ENCODE measurements at regions not wholly inside any gene's neighbourhood (a gene's known extent, or its start where the extent isn't known, plus 50 kb on each side); places are given as distances from the start of the nearest gene placed in this dataset.

GRCh38 chr4:128565054-128565453 is 244.4 kb upstream of the JADE1 start (continued):
- TF ChIP-seq ZNF316 (IDR thresholded peaks at IDR 0.05), result peak; percentile 54
- peak; percentile 58 for TF ChIP-seq MAFK (IDR thresholded peaks at IDR 0.05; ENCODE audit: low read length)

GRCh38 chr4:128564081-128564630 is 245.3 kb upstream of the JADE1 start:
- Histone ChIP-seq H3K4me1 (replicated peaks in 1 of 2; ENCODE audit: control insufficient read depth in 2 of 2, insufficient read depth in 2 of 2, low read length in 2 of 2) (peaks cover 0 to 18% of the 10 kb centered on the region in 2 experiments; a peak in 3 of 5 replicates), H3K4me2 (ENCODE audit: insufficient read depth, low read length) (no peak overlapping the region), H3K27me3 (ENCODE audit: control insufficient read depth in 2 of 2, insufficient read depth in 2 of 2, low read length in 2 of 2) (no peaks in the 10 kb centered on the region), H3K9me3 (replicated peaks; ENCODE audit: control insufficient read depth, insufficient read depth, low read depth, low read length) (no peaks in the 10 kb centered on the region), H2AFZ (ENCODE audit: low read depth, low read length) (no peak overlapping the region), H3K4me3 (no peak overlapping the region), H3K27ac (ENCODE audit: extremely low read depth, low read depth, low read length) (no peak overlapping the region), H3K36me3 (ENCODE audit: control insufficient read depth, insufficient read depth, low read length) (no peaks in the 10 kb centered on the region), H3K9me1 (ENCODE audit: control insufficient read depth, insufficient read depth, low read length) (no peaks in the 10 kb centered on the region), H3K79me2 (ENCODE audit: control insufficient read depth, insufficient read depth, low read length) (no peaks in the 10 kb centered on the region), H4K20me1 (replicated peaks; ENCODE audit: control insufficient read depth, insufficient read depth, low read length) (no peaks in the 10 kb centered on the region), H3K9ac (ENCODE audit: insufficient read depth in 1 of 2, low read depth in 2 of 2, low read length in 2 of 2) (no peak overlapping the region)
- ChIA-PET CTCF (ENCODE audit: low intra/inter-chr PET ratio) (no interaction called here), POLR2A (interaction anchor here (0.6 to 3.3 kb wide), 2 partner anchors 11 to 250 kb away, joined by 3 to 22 read pairs; no protein-coding TSS in a partner anchor)
- in situ Hi-C loops (cut with MboI), result loop anchor here (5.0 kb wide), 1 partner anchor 102 kb away; no protein-coding TSS in a partner anchor
- BruUV-seq (replicated peaks), result no TSS peak
- intact Hi-C loops (cut with micrococcal nuclease), result loop anchor here (2.0 kb wide), 1 partner anchor 109 kb away; no protein-coding TSS in a partner anchor
- FAIRE-seq (no peak), ATAC-seq (no peak), DNase-seq (ENCODE audit: extremely low read depth in 1 of 4, low spot score in 3 of 4) (no peak)
- WGBS (ENCODE audit: insufficient coverage, low coverage, missing lambda C conversion rate), result 56% methylated on average over 2 of the region's 2 CpGs
- TF ChIP-seq ZNF347 (CRISPR knock-in tag; IDR thresholded peaks at IDR 0.05; ENCODE audit: low read depth) (no peak), RAD51 (IDR thresholded peaks at IDR 0.05; ENCODE audit: borderline replicate concordance, low read depth) (no peak), ZNF518B (CRISPR knock-in tag; IDR thresholded peaks at IDR 0.05) (no peak), ZNF507 (tag; conservative IDR thresholded peaks at IDR 0.05) (no peak), CBFB (CRISPR knock-in tag; IDR thresholded peaks at IDR 0.05) (no peak), GTF2A2 (tag; IDR thresholded peaks at IDR 0.05) (no peak), IRF9 (tag; IDR thresholded peaks at IDR 0.05) (no peak), ZNF316 (IDR thresholded peaks at IDR 0.05) (no peak), ZNF76 (CRISPR knock-in tag; IDR thresholded peaks at IDR 0.05; ENCODE audit: borderline replicate concordance) (no peak), MAFK (IDR thresholded peaks at IDR 0.05; ENCODE audit: low read length) (no peak), RBM39 (optimal IDR thresholded peaks at IDR 0.05; ENCODE audit: low read depth, low read length) (no peak), ZNF592 (IDR thresholded peaks at IDR 0.05) (no peak), SREBF2 (CRISPR knock-in tag; IDR thresholded peaks at IDR 0.05) (no peak)
